HepG2 (cell line): ENCODE measurements at regions not wholly inside any gene's neighbourhood (a gene's known extent, or its start where the extent isn't known, plus 50 kb on each side); places are given as distances from the start of the nearest gene placed in this dataset.

Source experiments
- CTCF ChIP-seq: sonication (generic); formaldehyde crosslinking; IDR thresholded peaks from 2 replicates; pipeline ENCODE4 v1.5.0; 2020; ENCODE audit warnings: mild to moderate bottlenecking, missing genetic modification reagents, moderate library complexity
- EP300 ChIP-seq, 3 experiments: sonication (generic) in 1 of 3; formaldehyde crosslinking in 1 of 3; IDR thresholded peaks; 2 replicates each; pipeline versions ENCODE4 v1.5.1 to v1.6.1; 2011 to 2020; ENCODE audit warnings: low read depth in 2 of 3, low read length in 2 of 3, borderline replicate concordance in 1 of 3, improper control_type of control experiment in 1 of 3, mild to moderate bottlenecking in 1 of 3, missing genetic modification reagents in 1 of 3, moderate library complexity in 1 of 3
- POLR2A ChIP-seq, 2 experiments: IDR thresholded peaks; 2 replicates each; pipeline ENCODE4 v1.6.1; 2011; ENCODE audit warnings: low read depth in 2 of 2, low read length in 2 of 2, mild to moderate bottlenecking in 1 of 2, moderate library complexity in 1 of 2; ENCODE audit not compliant: insufficient read depth in 1 of 2
- PRDM4 ChIP-seq: sonication (generic); formaldehyde crosslinking; IDR thresholded peaks from 2 replicates; pipeline ENCODE4 v1.9.0; 2021; ENCODE audit warnings: missing genetic modification reagents, borderline replicate concordance
- SSRP1 ChIP-seq: IDR thresholded peaks from 2 replicates; pipeline ENCODE4 v1.6.1; 2016; ENCODE audit warnings: control low read depth
- TAF1 ChIP-seq: sonication (generic); formaldehyde crosslinking; IDR thresholded peaks from 2 replicates; pipeline ENCODE4 v1.4.0; 2020; ENCODE audit warnings: missing genetic modification reagents
- ZNF317 ChIP-seq: sonication (generic); formaldehyde crosslinking; IDR thresholded peaks from 2 replicates; pipeline ENCODE4 v1.5.0; 2020; ENCODE audit warnings: mild to moderate bottlenecking, missing genetic modification reagents

GRCh38 chr1:175893192-175893591 lies 149.8 kb upstream of the TNR start:
- TF ChIP-seq PRDM4 = no peak
- no peak for TF ChIP-seq POLR2A (IDR thresholded peaks at IDR 0.05; ENCODE audit: insufficient read depth in 1 of 2, low read depth in 2 of 2, low read length in 2 of 2)
- no peak for TF ChIP-seq SSRP1 (CRISPR knock-in tag)
- TF ChIP-seq EP300 (IDR thresholded peaks at IDR 0.05; ENCODE audit: low read depth in 2 of 2, low read length in 2 of 2) = no peak
- TF ChIP-seq EP300 (CRISPR knock-in tag; IDR thresholded peaks at IDR 0.05; ENCODE audit: borderline replicate concordance) = no peak
- no peak for TF ChIP-seq CTCF (CRISPR knock-in tag)
- no peak for TF ChIP-seq ZNF317
- TF ChIP-seq TAF1 (CRISPR knock-in tag) = no peak
